T-helper 1 cell treated with Interleukin-12 subunit alpha and Interleukin-12 subunit beta and Interleukin-4 antibody, amounts not matched to agents 30 μg/mL and 1 μg/mL, for 36 hours (primary cell): ENCODE measurements at regions not wholly inside any gene's neighbourhood (a gene's known extent, or its start where the extent isn't known, plus 50 kb on each side); places are given as distances from the start of the nearest gene placed in this dataset.

Experiments
- H3K27ac Mint-ChIP-seq: one replicate; pipeline ENCODE4 v1.8.0; 2021; ENCODE audit warnings: mild to moderate bottlenecking, mixed read lengths
- H3K27me3 Mint-ChIP-seq: one replicate; pipeline ENCODE4 v1.8.0; 2021; ENCODE audit warnings: low read depth, mixed read lengths
- H3K36me3 Mint-ChIP-seq: one replicate; pipeline ENCODE4 v1.8.0; 2021; ENCODE audit warnings: low read depth, mixed read lengths
- H3K4me1 Mint-ChIP-seq: one replicate; pipeline ENCODE4 v1.8.0; 2021; ENCODE audit warnings: low read depth, mixed read lengths
- H3K4me3 Mint-ChIP-seq: one replicate; pipeline ENCODE4 v1.8.0; 2021; ENCODE audit warnings: mild to moderate bottlenecking, moderate library complexity, mixed read lengths
- H3K9me3 Mint-ChIP-seq: one replicate; pipeline ENCODE4 v1.8.0; 2021; ENCODE audit warnings: mixed read lengths

GRCh38 chr16:8251298-8251697 is 339.0 kb downstream of the TMEM114 start:
- peaks cover 7% of the 10 kb centered on the region for H3K9me3 Mint-ChIP-seq
- no peaks in the 10 kb centered on the region for H3K36me3 Mint-ChIP-seq

GRCh38 chr16:8247993-8248392 is 342.3 kb downstream of the TMEM114 start:
- Mint-ChIP-seq H3K27ac (no peak overlapping the region), H3K27me3 (no peaks in the 10 kb centered on the region), H3K4me1 (no peaks in the 10 kb centered on the region), H3K36me3 (no peaks in the 10 kb centered on the region), H3K9me3 (peaks cover 12% of the 10 kb centered on the region), H3K4me3 (no peak overlapping the region)

More at GRCh38 chr16:8251298-8251697, 339.0 kb downstream of the TMEM114 start:
- Mint-ChIP-seq H3K4me3 (no peak overlapping the region), H3K27me3 (no peaks in the 10 kb centered on the region), H3K4me1 (no peaks in the 10 kb centered on the region), H3K27ac (no peak overlapping the region)

- Mint-ChIP-seq H3K36me3 (no peaks in the 10 kb centered on the region), H3K27ac (no peak overlapping the region), H3K27me3 (no peaks in the 10 kb centered on the region), H3K4me3 (no peak overlapping the region), H3K4me1 (no peaks in the 10 kb centered on the region), H3K9me3 (peaks cover 13% of the 10 kb centered on the region)
Measured at GRCh38 chr16:8243981-8244380, 346.3 kb downstream of the TMEM114 start.

- H3K4me1 Mint-ChIP-seq: no peaks in the 10 kb centered on the region
- no peak overlapping the region for H3K4me3 Mint-ChIP-seq
- no peaks in the 10 kb centered on the region for H3K36me3 Mint-ChIP-seq
- H3K9me3 Mint-ChIP-seq: peaks cover 25% of the 10 kb centered on the region
- H3K27ac Mint-ChIP-seq: no peak overlapping the region
- no peaks in the 10 kb centered on the region for H3K27me3 Mint-ChIP-seq
Measured at GRCh38 chr16:8241408-8241807, 348.9 kb downstream of the TMEM114 start.

- H3K4me3 Mint-ChIP-seq: no peak overlapping the region
- peaks cover 29% of the 10 kb centered on the region for H3K9me3 Mint-ChIP-seq
- H3K27ac Mint-ChIP-seq: no peak overlapping the region
Measured at GRCh38 chr16:8239443-8239842, 350.9 kb downstream of the TMEM114 start.

GRCh38 chr16:8237452-8237851 is 352.9 kb downstream of the TMEM114 start:
- H3K36me3 Mint-ChIP-seq: no peaks in the 10 kb centered on the region
- no peak overlapping the region for H3K4me3 Mint-ChIP-seq
- no peak overlapping the region for H3K27ac Mint-ChIP-seq
- peaks cover 34% of the 10 kb centered on the region for H3K9me3 Mint-ChIP-seq
- no peaks in the 10 kb centered on the region for H3K27me3 Mint-ChIP-seq
- H3K4me1 Mint-ChIP-seq: no peaks in the 10 kb centered on the region

More at GRCh38 chr16:8239443-8239842, 350.9 kb downstream of the TMEM114 start:
- Mint-ChIP-seq H3K27me3 (no peaks in the 10 kb centered on the region), H3K4me1 (no peaks in the 10 kb centered on the region), H3K36me3 (no peaks in the 10 kb centered on the region)

- no peak overlapping the region for H3K4me3 Mint-ChIP-seq
- no peaks in the 10 kb centered on the region for H3K36me3 Mint-ChIP-seq
- no peak overlapping the region for H3K27ac Mint-ChIP-seq
- H3K27me3 Mint-ChIP-seq: no peaks in the 10 kb centered on the region
- H3K4me1 Mint-ChIP-seq: no peaks in the 10 kb centered on the region
- H3K9me3 Mint-ChIP-seq: peaks cover 34% of the 10 kb centered on the region
Measured at GRCh38 chr16:8236816-8237215, 353.5 kb downstream of the TMEM114 start.

- peaks cover 24% of the 10 kb centered on the region for H3K9me3 Mint-ChIP-seq
- H3K27ac Mint-ChIP-seq: no peak overlapping the region
- no peaks in the 10 kb centered on the region for H3K27me3 Mint-ChIP-seq
- H3K4me3 Mint-ChIP-seq: no peak overlapping the region
- no peaks in the 10 kb centered on the region for H3K4me1 Mint-ChIP-seq
- H3K36me3 Mint-ChIP-seq: no peaks in the 10 kb centered on the region
Measured at GRCh38 chr16:8230497-8230896, 359.8 kb downstream of the TMEM114 start.

- H3K4me1 Mint-ChIP-seq: no peaks in the 10 kb centered on the region
- H3K9me3 Mint-ChIP-seq: peaks cover 29% of the 10 kb centered on the region
- H3K4me3 Mint-ChIP-seq: no peak overlapping the region
- no peaks in the 10 kb centered on the region for H3K36me3 Mint-ChIP-seq
- no peaks in the 10 kb centered on the region for H3K27me3 Mint-ChIP-seq
- H3K27ac Mint-ChIP-seq: no peak overlapping the region
Measured at GRCh38 chr16:8229011-8229520, 361.2 kb downstream of the TMEM114 start.

- no peaks in the 10 kb centered on the region for H3K27me3 Mint-ChIP-seq
- H3K4me3 Mint-ChIP-seq: no peak overlapping the region
- no peaks in the 10 kb centered on the region for H3K4me1 Mint-ChIP-seq
- no peak overlapping the region for H3K27ac Mint-ChIP-seq
- peaks cover 44% of the 10 kb centered on the region for H3K9me3 Mint-ChIP-seq
- no peaks in the 10 kb centered on the region for H3K36me3 Mint-ChIP-seq
Measured at GRCh38 chr16:8217201-8217600, 373.1 kb downstream of the TMEM114 start.

GRCh38 chr16:8204769-8205168 is 385.5 kb downstream of the TMEM114 start:
- Mint-ChIP-seq H3K27me3 (no peaks in the 10 kb centered on the region), H3K4me1 (no peaks in the 10 kb centered on the region), H3K4me3 (no peak overlapping the region), H3K36me3 (no peaks in the 10 kb centered on the region), H3K9me3 (peaks cover 17% of the 10 kb centered on the region), H3K27ac (no peak overlapping the region)

- Mint-ChIP-seq H3K27ac (no peak overlapping the region), H3K36me3 (no peaks in the 10 kb centered on the region), H3K27me3 (no peaks in the 10 kb centered on the region), H3K9me3 (peaks cover 17% of the 10 kb centered on the region), H3K4me1 (no peaks in the 10 kb centered on the region), H3K4me3 (no peak overlapping the region)
Measured at GRCh38 chr16:8204096-8204495, 386.2 kb downstream of the TMEM114 start.

GRCh38 chr16:8203101-8203500 is 387.2 kb downstream of the TMEM114 start:
- H3K9me3 Mint-ChIP-seq: peaks cover 17% of the 10 kb centered on the region
- H3K36me3 Mint-ChIP-seq: no peaks in the 10 kb centered on the region
- no peaks in the 10 kb centered on the region for H3K27me3 Mint-ChIP-seq
- H3K4me1 Mint-ChIP-seq: no peaks in the 10 kb centered on the region
- no peak overlapping the region for H3K4me3 Mint-ChIP-seq
- H3K27ac Mint-ChIP-seq: no peak overlapping the region

- Mint-ChIP-seq H3K27ac (no peak overlapping the region), H3K9me3 (peaks cover 22% of the 10 kb centered on the region), H3K36me3 (no peaks in the 10 kb centered on the region), H3K4me1 (no peaks in the 10 kb centered on the region), H3K4me3 (no peak overlapping the region), H3K27me3 (no peaks in the 10 kb centered on the region)
Measured at GRCh38 chr16:8200839-8201238, 389.5 kb downstream of the TMEM114 start.

GRCh38 chr16:8199390-8199789 is 390.9 kb downstream of the TMEM114 start:
- Mint-ChIP-seq H3K27me3 (no peaks in the 10 kb centered on the region), H3K4me3 (no peak overlapping the region), H3K9me3 (peaks cover 22% of the 10 kb centered on the region), H3K27ac (no peak overlapping the region), H3K4me1 (no peaks in the 10 kb centered on the region), H3K36me3 (no peaks in the 10 kb centered on the region)

GRCh38 chr16:8194794-8195193 is 395.5 kb downstream of the TMEM114 start:
- no peak overlapping the region for H3K4me3 Mint-ChIP-seq
- peaks cover 20% of the 10 kb centered on the region for H3K9me3 Mint-ChIP-seq
- H3K27me3 Mint-ChIP-seq: no peaks in the 10 kb centered on the region
- no peaks in the 10 kb centered on the region for H3K36me3 Mint-ChIP-seq
- no peak overlapping the region for H3K27ac Mint-ChIP-seq
- H3K4me1 Mint-ChIP-seq: no peaks in the 10 kb centered on the region
